ENCODE measurements at regions not wholly inside any gene's neighbourhood (a gene's known extent, or its start where the extent isn't known, plus 50 kb on each side); places are given as distances from the start of the nearest gene placed in this dataset.

- Mint-ChIP-seq H3K27me3 (peaks cover 17% of the 10 kb centered on the region), H3K27ac (no peak overlapping the region), H3K9me3 (peaks cover 0 to 20% (median 3%) of the 10 kb centered on the region in 7 donors), H3K36me3 (no peaks in the 10 kb centered on the region), H3K4me1 (no peaks in the 10 kb centered on the region), H3K4me3 (no peak overlapping the region)
- ATAC-seq (ENCODE audit: low read depth in 2 of 2) (no peak), DNase-seq (no peak)
- peaks cover 3% of the 10 kb centered on the region for H3K27me3 ChIP-seq (ENCODE audit: control insufficient read depth, insufficient read depth, low read length)
- no peaks in the 10 kb centered on the region for H3K36me3 ChIP-seq (ENCODE audit: control insufficient read depth, insufficient read depth, low read length)
- H3K4me1 ChIP-seq (ENCODE audit: control insufficient read depth, insufficient read depth, low read length, poor library complexity, severe bottlenecking): no peaks in the 10 kb centered on the region
- peaks cover 3 to 6% of the 10 kb centered on the region in 2 experiments for H3K9me3 ChIP-seq (ENCODE audit: control insufficient read depth in 2 of 2, low read length in 2 of 2)
- no peak overlapping the region for H3K4me3 ChIP-seq (ENCODE audit: low read depth, low read length)
- H3K27ac ChIP-seq (ENCODE audit: insufficient read depth, low read length, poor library complexity, severe bottlenecking): no peak overlapping the region
Observed at GRCh38 chr15:66935688-66936087, 129.7 kb upstream of the SMAD3 start.

- H3K36me3 Mint-ChIP-seq: no peaks in the 10 kb centered on the region
- H3K27ac ChIP-seq (ENCODE audit: insufficient read depth, low read length, poor library complexity, severe bottlenecking): no peak overlapping the region
- peaks cover 3% of the 10 kb centered on the region for H3K27me3 ChIP-seq (ENCODE audit: control insufficient read depth, insufficient read depth, low read length)
- H3K36me3 ChIP-seq (ENCODE audit: control insufficient read depth, insufficient read depth, low read length): no peaks in the 10 kb centered on the region
- peaks cover 11% of the 10 kb centered on the region for H3K27me3 Mint-ChIP-seq
- H3K4me1 ChIP-seq (ENCODE audit: control insufficient read depth, insufficient read depth, low read length, poor library complexity, severe bottlenecking): no peaks in the 10 kb centered on the region
- H3K27ac Mint-ChIP-seq: no peak overlapping the region
- H3K9me3 Mint-ChIP-seq: peaks cover 0 to 20% (median 3%) of the 10 kb centered on the region in 7 donors
- no peak overlapping the region for H3K4me3 ChIP-seq (ENCODE audit: low read depth, low read length)
- DNase-seq (no peak), ATAC-seq (ENCODE audit: low read depth in 2 of 2) (no peak)
- H3K4me1 Mint-ChIP-seq: no peaks in the 10 kb centered on the region
- no peak overlapping the region for H3K4me3 Mint-ChIP-seq
- H3K9me3 ChIP-seq (ENCODE audit: control insufficient read depth in 2 of 2, low read length in 2 of 2): peaks cover 3 to 6% of the 10 kb centered on the region in 2 experiments
Observed at GRCh38 chr15:66936109-66936860, 129.1 kb upstream of the SMAD3 start.

- H3K36me3 ChIP-seq (ENCODE audit: control insufficient read depth, insufficient read depth, low read length): no peaks in the 10 kb centered on the region
- H3K9me3 Mint-ChIP-seq: peaks cover 0 to 20% (median 3%) of the 10 kb centered on the region in 7 donors
- H3K27ac Mint-ChIP-seq: no peak overlapping the region
- H3K27me3 Mint-ChIP-seq: peaks cover 4% of the 10 kb centered on the region
- no peaks in the 10 kb centered on the region for H3K36me3 Mint-ChIP-seq
- no peak overlapping the region for H3K27ac ChIP-seq (ENCODE audit: insufficient read depth, low read length, poor library complexity, severe bottlenecking)
- peaks cover 3% of the 10 kb centered on the region for H3K27me3 ChIP-seq (ENCODE audit: control insufficient read depth, insufficient read depth, low read length)
- H3K4me3 ChIP-seq (ENCODE audit: low read depth, low read length): no peak overlapping the region
- H3K9me3 ChIP-seq (ENCODE audit: control insufficient read depth in 2 of 2, low read length in 2 of 2): peaks cover 3 to 6% of the 10 kb centered on the region in 2 experiments
- DNase-seq (no peak), ATAC-seq (ENCODE audit: low read depth in 2 of 2) (no peak)
- H3K4me3 Mint-ChIP-seq: no peak overlapping the region
- no peaks in the 10 kb centered on the region for H3K4me1 ChIP-seq (ENCODE audit: control insufficient read depth, insufficient read depth, low read length, poor library complexity, severe bottlenecking)
- H3K4me1 Mint-ChIP-seq: no peaks in the 10 kb centered on the region
Observed at GRCh38 chr15:66936861-66937582, 128.4 kb upstream of the SMAD3 start.

GRCh38 chr15:66937588-66937987, 127.8 kb upstream of the SMAD3 start:
- H3K9me3 Mint-ChIP-seq: peaks cover 0 to 20% (median 3%) of the 10 kb centered on the region in 7 donors
- H3K4me3 Mint-ChIP-seq: no peak overlapping the region
- H3K9me3 ChIP-seq (ENCODE audit: control insufficient read depth in 2 of 2, low read length in 2 of 2): peaks cover 3 to 6% of the 10 kb centered on the region in 2 experiments
- no peak for DNase-seq
- H3K27me3 Mint-ChIP-seq: no peaks in the 10 kb centered on the region
- no peak for ATAC-seq (ENCODE audit: low read depth in 2 of 2)
- no peaks in the 10 kb centered on the region for H3K36me3 Mint-ChIP-seq
- no peaks in the 10 kb centered on the region for H3K36me3 ChIP-seq (ENCODE audit: control insufficient read depth, insufficient read depth, low read length)
- no peaks in the 10 kb centered on the region for H3K4me1 Mint-ChIP-seq
- no peaks in the 10 kb centered on the region for H3K4me1 ChIP-seq (ENCODE audit: control insufficient read depth, insufficient read depth, low read length, poor library complexity, severe bottlenecking)
- no peak overlapping the region for H3K27ac Mint-ChIP-seq
- H3K4me3 ChIP-seq (ENCODE audit: low read depth, low read length): no peak overlapping the region
- peaks cover 2% of the 10 kb centered on the region for H3K27me3 ChIP-seq (ENCODE audit: control insufficient read depth, insufficient read depth, low read length)
- no peak overlapping the region for H3K27ac ChIP-seq (ENCODE audit: insufficient read depth, low read length, poor library complexity, severe bottlenecking)

GRCh38 chr15:66938114-66938830, 127.1 kb upstream of the SMAD3 start:
- Mint-ChIP-seq H3K9me3 (peaks cover 0 to 14% (median 0%) of the 10 kb centered on the region in 7 donors), H3K4me1 (no peaks in the 10 kb centered on the region), H3K27me3 (no peaks in the 10 kb centered on the region), H3K27ac (no peak overlapping the region), H3K4me3 (no peak overlapping the region), H3K36me3 (no peaks in the 10 kb centered on the region)
- Histone ChIP-seq H3K36me3 (ENCODE audit: control insufficient read depth, insufficient read depth, low read length) (no peaks in the 10 kb centered on the region), H3K4me3 (ENCODE audit: low read depth, low read length) (no peak overlapping the region), H3K27ac (ENCODE audit: insufficient read depth, low read length, poor library complexity, severe bottlenecking) (no peak overlapping the region), H3K9me3 (ENCODE audit: control insufficient read depth in 2 of 2, low read length in 2 of 2) (peaks cover 3 to 6% of the 10 kb centered on the region in 2 experiments), H3K27me3 (ENCODE audit: control insufficient read depth, insufficient read depth, low read length) (no peaks in the 10 kb centered on the region), H3K4me1 (ENCODE audit: control insufficient read depth, insufficient read depth, low read length, poor library complexity, severe bottlenecking) (no peaks in the 10 kb centered on the region)
- no peak for DNase-seq
- ATAC-seq (ENCODE audit: low read depth in 2 of 2): no peak

- no peak for ATAC-seq (ENCODE audit: low read depth in 2 of 2)
- H3K4me1 Mint-ChIP-seq: no peaks in the 10 kb centered on the region
- Histone ChIP-seq H3K9me3 (ENCODE audit: control insufficient read depth in 2 of 2, low read length in 2 of 2) (peaks cover 0 to under 1% of the 10 kb centered on the region in 2 experiments), H3K27me3 (ENCODE audit: control insufficient read depth, insufficient read depth, low read length) (no peaks in the 10 kb centered on the region), H3K27ac (ENCODE audit: insufficient read depth, low read length, poor library complexity, severe bottlenecking) (no peak overlapping the region), H3K36me3 (ENCODE audit: control insufficient read depth, insufficient read depth, low read length) (no peaks in the 10 kb centered on the region), H3K4me3 (ENCODE audit: low read depth, low read length) (no peak overlapping the region), H3K4me1 (ENCODE audit: control insufficient read depth, insufficient read depth, low read length, poor library complexity, severe bottlenecking) (no peaks in the 10 kb centered on the region)
- no peak overlapping the region for H3K4me3 Mint-ChIP-seq
- no peak for DNase-seq
- no peaks in the 10 kb centered on the region for H3K27me3 Mint-ChIP-seq
- no peaks in the 10 kb centered on the region for H3K36me3 Mint-ChIP-seq
- no peak overlapping the region for H3K27ac Mint-ChIP-seq
- peaks cover 0 to 8% (median 0%) of the 10 kb centered on the region in 7 donors for H3K9me3 Mint-ChIP-seq
Observed at GRCh38 chr15:66939016-66939415, 126.4 kb upstream of the SMAD3 start.

GRCh38 chr15:66939451-66940023, 125.9 kb upstream of the SMAD3 start:
- H3K4me3 ChIP-seq (ENCODE audit: low read depth, low read length): no peak overlapping the region
- no peaks in the 10 kb centered on the region for H3K36me3 Mint-ChIP-seq

More at GRCh38 chr15:66939451-66940023, 125.9 kb upstream of the SMAD3 start:
- ATAC-seq (ENCODE audit: low read depth in 2 of 2) (no peak), DNase-seq (no peak)
- H3K9me3 ChIP-seq (ENCODE audit: control insufficient read depth in 2 of 2, low read length in 2 of 2): no peaks in the 10 kb centered on the region
- Mint-ChIP-seq H3K27ac (no peak overlapping the region), H3K4me3 (no peak overlapping the region), H3K4me1 (no peaks in the 10 kb centered on the region), H3K9me3 (peaks cover 0 to 4% (median 0%) of the 10 kb centered on the region in 7 donors), H3K27me3 (no peaks in the 10 kb centered on the region)
- H3K36me3 ChIP-seq (ENCODE audit: control insufficient read depth, insufficient read depth, low read length): no peaks in the 10 kb centered on the region
- no peaks in the 10 kb centered on the region for H3K27me3 ChIP-seq (ENCODE audit: control insufficient read depth, insufficient read depth, low read length)
- no peaks in the 10 kb centered on the region for H3K4me1 ChIP-seq (ENCODE audit: control insufficient read depth, insufficient read depth, low read length, poor library complexity, severe bottlenecking)
- no peak overlapping the region for H3K27ac ChIP-seq (ENCODE audit: insufficient read depth, low read length, poor library complexity, severe bottlenecking)

Measured in CD4-positive, CD25-positive, alpha-beta regulatory T cell (primary cell).